Large intestine (tissue), 3 donors: ENCODE measurements at regions not wholly inside any gene's neighbourhood (a gene's known extent, or its start where the extent isn't known, plus 50 kb on each side); places are given as distances from the start of the nearest gene placed in this dataset.

Source experiments
- DNase-seq, 2 donors: peaks; one replicate each; pipeline versions ENCODE4 v3.0.0 to v3.0.0-alpha.2; 2013
- H3K27ac ChIP-seq: one replicate; pipeline ENCODE4 v1.5.1; 2013; ENCODE audit warnings: low read length
- H3K27me3 ChIP-seq: 2 replicates; pipeline ENCODE4 v1.6.1; 2013; ENCODE audit warnings: low read length; ENCODE audit not compliant: control insufficient read depth, insufficient read depth
- H3K36me3 ChIP-seq: 2 replicates; pipeline ENCODE4 v1.6.1; 2013; ENCODE audit warnings: low read length; ENCODE audit not compliant: control insufficient read depth, insufficient read depth
- H3K4me1 ChIP-seq: one replicate; pipeline ENCODE4 v1.6.1; 2013; ENCODE audit warnings: low read length; ENCODE audit not compliant: control insufficient read depth, insufficient read depth
- H3K4me3 ChIP-seq: one replicate; pipeline ENCODE4 v1.5.1; 2013; ENCODE audit warnings: low read length
- H3K9me3 ChIP-seq: one replicate; pipeline ENCODE4 v1.6.1; 2013; ENCODE audit warnings: mild to moderate bottlenecking, low read depth, low read length, moderate library complexity; ENCODE audit not compliant: control insufficient read depth
- WGBS: methylation state at CpG from one replicate; pipeline ENCODE4 v1.1.5; 2013; ENCODE audit warnings: low lambda C conversion rate; ENCODE audit not compliant: insufficient coverage; 5-methylcytosine and 5-hydroxymethylcytosine counted together

- WGBS, result 74% methylated on average over 2 of the region's 3 CpGs
- Histone ChIP-seq H3K4me1 (no peaks in the 10 kb centered on the region), H3K36me3 (no peaks in the 10 kb centered on the region), H3K9me3 (no peaks in the 10 kb centered on the region), H3K27ac (no peak overlapping the region), H3K27me3 (no peaks in the 10 kb centered on the region), H3K4me3 (no peak overlapping the region)
- DNase-seq, result no peak
Measured at GRCh38 chr3:75983609-75984290, 198.4 kb upstream of the ZNF717 start.

- Histone ChIP-seq H3K27me3 (no peaks in the 10 kb centered on the region), H3K9me3 (no peaks in the 10 kb centered on the region), H3K4me1 (no peaks in the 10 kb centered on the region), H3K27ac (no peak overlapping the region), H3K4me3 (no peak overlapping the region), H3K36me3 (no peaks in the 10 kb centered on the region)
- DNase-seq, result no peak
- WGBS, result 50% methylated on average over 2 of the region's 2 CpGs
Measured at GRCh38 chr3:75985432-75985831, 200.1 kb upstream of the ZNF717 start.

GRCh38 chr3:76010252-76010651 lies 224.9 kb upstream of the ZNF717 start:
- no peaks in the 10 kb centered on the region for H3K4me1 ChIP-seq
- H3K4me3 ChIP-seq, result no peak overlapping the region
- H3K36me3 ChIP-seq, result no peaks in the 10 kb centered on the region
- no peak overlapping the region for H3K27ac ChIP-seq
- DNase-seq, result no peak
- H3K27me3 ChIP-seq, result no peaks in the 10 kb centered on the region
- WGBS, result no CpG with 5 or more reads among the region's 3 CpGs
- no peaks in the 10 kb centered on the region for H3K9me3 ChIP-seq

- H3K4me1 ChIP-seq, result no peaks in the 10 kb centered on the region
- no peaks in the 10 kb centered on the region for H3K9me3 ChIP-seq
- no peaks in the 10 kb centered on the region for H3K27me3 ChIP-seq
- H3K27ac ChIP-seq, result no peak overlapping the region
- no peaks in the 10 kb centered on the region for H3K36me3 ChIP-seq
- H3K4me3 ChIP-seq, result no peak overlapping the region
- no peak for DNase-seq
- no CpG with 5 or more reads among the region's 6 CpGs for WGBS
Measured at GRCh38 chr3:76011121-76011520, 225.8 kb upstream of the ZNF717 start.

GRCh38 chr3:76015496-76015895 lies 230.1 kb upstream of the ZNF717 start:
- no CpG with 5 or more reads among the region's 2 CpGs for WGBS
- H3K4me1 ChIP-seq, result no peaks in the 10 kb centered on the region
- no peak overlapping the region for H3K4me3 ChIP-seq
- no peak overlapping the region for H3K27ac ChIP-seq
- no peaks in the 10 kb centered on the region for H3K36me3 ChIP-seq
- DNase-seq, result no peak
- no peaks in the 10 kb centered on the region for H3K9me3 ChIP-seq
- no peaks in the 10 kb centered on the region for H3K27me3 ChIP-seq

- no peak for DNase-seq
- no peaks in the 10 kb centered on the region for H3K36me3 ChIP-seq
- H3K27ac ChIP-seq, result no peak overlapping the region
- no peaks in the 10 kb centered on the region for H3K9me3 ChIP-seq
- H3K4me1 ChIP-seq, result no peaks in the 10 kb centered on the region
- WGBS, result 91% methylated on average over 4 of the region's 6 CpGs
- H3K4me3 ChIP-seq, result no peak overlapping the region
- no peaks in the 10 kb centered on the region for H3K27me3 ChIP-seq
Measured at GRCh38 chr3:76016111-76016510, 230.8 kb upstream of the ZNF717 start.

- H3K9me3 ChIP-seq, result no peaks in the 10 kb centered on the region
- no peaks in the 10 kb centered on the region for H3K4me1 ChIP-seq
- no peak overlapping the region for H3K4me3 ChIP-seq
- no peak overlapping the region for H3K27ac ChIP-seq
- WGBS, result 52% methylated on average over 2 of the region's 6 CpGs
- no peaks in the 10 kb centered on the region for H3K27me3 ChIP-seq
- no peak for DNase-seq
- H3K36me3 ChIP-seq, result no peaks in the 10 kb centered on the region
Measured at GRCh38 chr3:76016769-76017439, 231.6 kb upstream of the ZNF717 start.

- Histone ChIP-seq H3K9me3 (no peaks in the 10 kb centered on the region), H3K36me3 (no peaks in the 10 kb centered on the region), H3K4me3 (no peak overlapping the region), H3K27me3 (no peaks in the 10 kb centered on the region), H3K4me1 (no peaks in the 10 kb centered on the region), H3K27ac (no peak overlapping the region)
- no peak for DNase-seq
- 73% methylated on average over 3 of the region's 4 CpGs for WGBS
Measured at GRCh38 chr3:76021376-76021775, 236.0 kb upstream of the ZNF717 start.

- no peak for DNase-seq
Measured at GRCh38 chr3:76024640-76025039, 239.3 kb upstream of the ZNF717 start.

GRCh38 chr3:76025561-76025960 lies 240.2 kb upstream of the ZNF717 start:
- DNase-seq, result no peak
- H3K4me1 ChIP-seq, result no peaks in the 10 kb centered on the region
- no peak overlapping the region for H3K27ac ChIP-seq
- WGBS, result 20% methylated on average over 1 of the region's 1 CpG
- no peaks in the 10 kb centered on the region for H3K36me3 ChIP-seq
- no peaks in the 10 kb centered on the region for H3K27me3 ChIP-seq
- H3K9me3 ChIP-seq, result no peaks in the 10 kb centered on the region
- H3K4me3 ChIP-seq, result no peak overlapping the region

More at GRCh38 chr3:76024640-76025039, 239.3 kb upstream of the ZNF717 start:
- Histone ChIP-seq H3K4me1 (no peaks in the 10 kb centered on the region), H3K27ac (no peak overlapping the region), H3K27me3 (no peaks in the 10 kb centered on the region), H3K4me3 (no peak overlapping the region), H3K36me3 (no peaks in the 10 kb centered on the region), H3K9me3 (no peaks in the 10 kb centered on the region)
- 43% methylated on average over 1 of the region's 2 CpGs for WGBS

GRCh38 chr3:76026379-76026778 lies 241.0 kb upstream of the ZNF717 start:
- no peaks in the 10 kb centered on the region for H3K27me3 ChIP-seq

More at GRCh38 chr3:76026379-76026778, 241.0 kb upstream of the ZNF717 start:
- no peaks in the 10 kb centered on the region for H3K4me1 ChIP-seq
- no peak overlapping the region for H3K27ac ChIP-seq
- no peaks in the 10 kb centered on the region for H3K36me3 ChIP-seq
- no peak for DNase-seq
- H3K9me3 ChIP-seq, result no peaks in the 10 kb centered on the region
- no peak overlapping the region for H3K4me3 ChIP-seq
